GM18511 (cell line): ENCODE measurements at regions not wholly inside any gene's neighbourhood (a gene's known extent, or its start where the extent isn't known, plus 50 kb on each side); places are given as distances from the start of the nearest gene placed in this dataset.

Experiments
- ATAC-seq: cut with Tn5 transposase; IDR thresholded peaks from one replicate; pipeline ENCODE4 v1.9.1; 2021; ENCODE audit warnings: mild to moderate bottlenecking, moderate library complexity; ENCODE audit not compliant: unreplicated experiment

DNA sequence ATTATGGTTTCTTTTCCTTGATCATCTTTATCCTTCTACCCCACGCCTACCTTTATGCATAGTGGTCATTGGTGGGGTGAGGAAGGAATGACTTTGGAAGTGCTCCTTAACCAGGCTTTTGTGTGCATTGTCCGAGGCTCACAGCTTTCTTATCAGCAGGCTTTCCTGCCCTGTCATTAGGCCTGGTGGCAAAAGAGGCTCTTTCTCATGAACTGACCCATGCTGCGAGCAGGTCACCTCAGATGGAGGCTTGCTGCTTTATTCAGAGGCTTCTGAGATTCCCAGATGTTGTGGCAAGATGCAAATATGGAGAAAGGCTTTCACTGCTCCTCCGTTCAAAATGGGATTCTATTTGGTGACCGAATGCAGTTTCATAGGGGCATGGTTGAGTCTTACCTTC, 57.4 kb upstream of the DMRTA1 start:
- ATAC-seq, result no peak

DNA sequence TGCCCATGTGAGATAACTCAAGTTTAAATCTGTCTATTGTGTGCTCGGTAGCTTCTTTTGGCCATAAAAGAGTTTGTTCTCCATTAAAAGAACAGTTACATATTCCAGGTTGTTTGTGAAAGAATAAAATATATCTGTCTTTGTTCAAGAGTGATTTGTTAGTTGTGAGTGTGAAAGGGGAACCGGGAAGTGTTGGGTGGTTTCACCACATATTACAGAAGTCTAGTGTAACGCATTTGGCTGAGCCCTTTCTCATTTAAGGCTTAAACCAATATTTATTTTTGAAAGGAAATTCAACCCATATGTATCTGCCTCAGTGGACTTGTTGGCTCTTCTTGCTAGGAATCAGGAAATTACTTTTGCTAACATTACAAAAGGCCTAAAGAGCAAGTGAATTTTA, 54.1 kb upstream of the DMRTA1 start:
- ATAC-seq, result peak; percentile 55

DNA sequence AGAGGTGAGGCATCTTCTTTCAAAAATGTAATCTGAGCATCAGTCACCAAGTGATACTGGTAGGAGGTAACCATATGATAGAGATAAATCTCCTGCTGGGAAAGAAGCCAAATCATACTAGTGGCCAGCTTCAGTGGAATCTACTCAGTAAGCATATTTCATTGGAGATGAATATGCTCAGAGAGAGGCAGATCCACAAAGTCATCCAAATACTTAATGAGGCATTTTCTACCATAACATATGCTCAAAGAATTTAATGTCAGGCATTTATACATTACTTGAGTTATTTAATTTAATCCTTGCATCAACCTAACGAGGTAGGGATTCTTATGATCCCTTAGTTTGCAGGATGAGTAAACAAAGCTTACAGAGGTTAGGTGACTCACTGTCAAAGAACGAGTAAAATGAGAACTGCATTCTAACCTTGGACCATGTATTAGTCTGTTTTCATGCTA, 50.9 kb upstream of the DMRTA1 start:
- ATAC-seq, result no peak
